PC-3 (cell line): ENCODE measurements at regions not wholly inside any gene's neighbourhood (a gene's known extent, or its start where the extent isn't known, plus 50 kb on each side); places are given as distances from the start of the nearest gene placed in this dataset.

ENCODE experiments used
- EZH2phosphoT487 ChIP-seq: fragments of 300-600 bp; sonication (generic); IDR thresholded peaks from 2 replicates; pipeline ENCODE4 v1.6.1; 2018; ENCODE audit warnings: mild to moderate bottlenecking, antibody characterized with exemption, low read length, borderline replicate concordance
- TF ChIP-seq, protein P1 (sequence below): fragments of 300-600 bp; sonication (generic); conservative IDR thresholded peaks from 2 replicates; pipeline ENCODE4 v1.5.1; 2017; ENCODE audit warnings: antibody characterized with exemption, low read depth, mild to moderate bottlenecking, low read length

DNA sequence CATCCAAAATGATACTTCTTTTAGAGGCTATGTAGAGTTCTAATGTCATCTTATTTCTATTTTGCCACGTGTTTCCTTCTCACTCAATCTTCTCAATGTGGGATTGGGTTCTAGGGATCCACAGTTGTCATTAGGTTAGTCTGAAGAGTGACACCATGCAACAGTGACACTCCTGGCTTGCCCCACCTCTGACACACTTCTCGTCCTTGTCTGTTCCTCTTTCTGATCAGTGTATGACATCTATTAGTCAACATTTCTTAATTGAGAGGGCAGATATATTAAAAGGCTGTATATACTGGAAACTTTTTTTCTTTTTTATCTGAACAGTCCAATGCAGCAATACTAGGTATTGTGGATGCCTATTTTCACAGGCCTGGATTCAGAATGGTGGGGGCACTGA, 67.6 kb upstream of the GYPA start:
- TF ChIP-seq, protein P1, sequence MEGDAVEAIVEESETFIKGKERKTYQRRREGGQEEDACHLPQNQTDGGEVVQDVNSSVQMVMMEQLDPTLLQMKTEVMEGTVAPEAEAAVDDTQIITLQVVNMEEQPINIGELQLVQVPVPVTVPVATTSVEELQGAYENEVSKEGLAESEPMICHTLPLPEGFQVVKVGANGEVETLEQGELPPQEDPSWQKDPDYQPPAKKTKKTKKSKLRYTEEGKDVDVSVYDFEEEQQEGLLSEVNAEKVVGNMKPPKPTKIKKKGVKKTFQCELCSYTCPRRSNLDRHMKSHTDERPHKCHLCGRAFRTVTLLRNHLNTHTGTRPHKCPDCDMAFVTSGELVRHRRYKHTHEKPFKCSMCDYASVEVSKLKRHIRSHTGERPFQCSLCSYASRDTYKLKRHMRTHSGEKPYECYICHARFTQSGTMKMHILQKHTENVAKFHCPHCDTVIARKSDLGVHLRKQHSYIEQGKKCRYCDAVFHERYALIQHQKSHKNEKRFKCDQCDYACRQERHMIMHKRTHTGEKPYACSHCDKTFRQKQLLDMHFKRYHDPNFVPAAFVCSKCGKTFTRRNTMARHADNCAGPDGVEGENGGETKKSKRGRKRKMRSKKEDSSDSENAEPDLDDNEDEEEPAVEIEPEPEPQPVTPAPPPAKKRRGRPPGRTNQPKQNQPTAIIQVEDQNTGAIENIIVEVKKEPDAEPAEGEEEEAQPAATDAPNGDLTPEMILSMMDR: no peak
- TF ChIP-seq EZH2phosphoT487: no peak
